SW 1271 (cell line): ENCODE measurements at regions not wholly inside any gene's neighbourhood (a gene's known extent, or its start where the extent isn't known, plus 50 kb on each side); places are given as distances from the start of the nearest gene placed in this dataset.
"Not testable (repeated sequence)": the region's sequence is repeated elsewhere in the genome, so short reads cannot be mapped to it uniquely, and the experiment has no call there.

Experiments
- DNase-seq, 2 experiments: peaks; one replicate each; lab custom pipeline; 2025; lab: John Stamatoyannopoulos, UW

GRCh38 chr4:189178125-189178746, 762.4 kb upstream of the FRG1 start:
- no peak for DNase-seq

GRCh38 chr4:189185810-189186432, 754.8 kb upstream of the FRG1 start:
- DNase-seq: no peak

GRCh38 chr4:189187531-189188052, 753.1 kb upstream of the FRG1 start:
- DNase-seq: no peak

GRCh38 chr4:189198624-189199023, 742.0 kb upstream of the FRG1 start:
- no peak for DNase-seq

GRCh38 chr4:189200353-189200752, 740.3 kb upstream of the FRG1 start:
- DNase-seq: no peak

- peak in 1 of 2 experiments; percentile 3 for DNase-seq
Measured at GRCh38 chr4:189202182-189202868, 738.3 kb upstream of the FRG1 start.

GRCh38 chr4:189202869-189203271, 737.8 kb upstream of the FRG1 start:
- DNase-seq: no peak

GRCh38 chr4:189204616-189205015, 736.1 kb upstream of the FRG1 start:
- DNase-seq: no peak

GRCh38 chr4:189206953-189207352, 733.7 kb upstream of the FRG1 start:
- no peak for DNase-seq

- DNase-seq: no peak
Measured at GRCh38 chr4:189207872-189208271, 732.8 kb upstream of the FRG1 start.

- DNase-seq: no peak
Measured at GRCh38 chr4:189215574-189215973, 725.1 kb upstream of the FRG1 start.

- no peak for DNase-seq
Measured at GRCh38 chr4:189221691-189222090, 719.0 kb upstream of the FRG1 start.

GRCh38 chr4:189228726-189229125, 711.9 kb upstream of the FRG1 start:
- no peak for DNase-seq

- DNase-seq: no peak
Measured at GRCh38 chr4:189232274-189232673, 708.4 kb upstream of the FRG1 start.

GRCh38 chr4:189233754-189234153, 706.9 kb upstream of the FRG1 start:
- DNase-seq: not testable (repeated sequence)

- DNase-seq: not testable (repeated sequence)
Measured at GRCh38 chr4:189234948-189235347, 705.7 kb upstream of the FRG1 start.

GRCh38 chr4:189235599-189235998, 705.1 kb upstream of the FRG1 start:
- no peak for DNase-seq

GRCh38 chr4:189236321-189236720, 704.4 kb upstream of the FRG1 start:
- DNase-seq: not testable (repeated sequence)

- no peak for DNase-seq
Measured at GRCh38 chr4:189237340-189237739, 703.3 kb upstream of the FRG1 start.

GRCh38 chr4:189255636-189256035, 685.0 kb upstream of the FRG1 start:
- DNase-seq: no peak

GRCh38 chr4:189261475-189261874, 679.2 kb upstream of the FRG1 start:
- no peak for DNase-seq

GRCh38 chr4:189265515-189265914, 675.2 kb upstream of the FRG1 start:
- no peak for DNase-seq

- no peak for DNase-seq
Measured at GRCh38 chr4:189267312-189267965, 673.2 kb upstream of the FRG1 start.
